ENCODE measurements at regions not wholly inside any gene's neighbourhood (a gene's known extent, or its start where the extent isn't known, plus 50 kb on each side); places are given as distances from the start of the nearest gene placed in this dataset.

DNA sequence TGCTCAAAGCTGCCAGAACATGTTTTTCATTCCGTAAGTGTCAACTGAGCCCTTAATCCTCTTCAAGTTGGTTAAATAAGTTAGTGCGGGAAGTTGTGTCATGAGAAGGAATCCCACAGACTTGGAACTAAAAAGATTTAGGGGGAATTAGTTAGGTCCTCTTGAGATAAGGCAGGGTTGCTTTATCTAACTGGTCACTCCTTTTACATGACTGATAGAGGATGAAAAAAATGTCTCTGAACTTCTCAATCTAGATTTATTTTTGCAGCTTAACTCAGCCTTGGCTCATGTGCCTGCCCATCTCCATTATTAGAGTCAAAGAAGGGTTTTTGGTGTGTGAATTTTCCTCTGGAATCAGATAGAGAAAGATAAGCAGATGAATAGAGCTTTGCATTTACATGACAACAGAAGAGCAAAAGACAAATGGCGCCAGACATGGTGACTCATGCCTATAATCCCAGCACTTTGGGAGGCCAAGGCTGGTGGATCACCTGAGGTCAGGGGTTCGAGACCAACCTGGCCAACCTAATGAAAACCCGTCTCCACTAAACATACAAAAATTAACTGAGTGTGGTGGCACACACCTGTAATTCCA is 882.9 kb downstream of the RPA4 start:
- DNase-seq, result no peak

DNA sequence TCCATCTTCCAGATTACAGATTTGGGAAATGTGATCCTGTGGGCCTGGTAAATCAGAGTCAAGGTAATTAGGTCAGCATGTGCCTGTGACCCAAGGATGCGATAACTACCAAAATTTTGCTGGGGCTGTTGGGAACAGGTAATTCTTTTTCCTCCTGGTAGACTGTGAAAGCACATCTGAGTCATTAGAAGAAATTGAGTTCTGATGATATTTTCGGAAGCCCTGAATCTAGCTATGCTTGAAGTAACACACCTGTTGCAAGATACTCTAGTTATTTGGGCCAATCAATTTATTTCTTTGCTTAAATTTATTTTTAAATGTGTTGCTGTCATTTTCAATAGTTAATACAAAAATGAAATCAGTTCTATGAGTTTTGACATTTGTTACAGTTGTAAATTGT is 903.6 kb downstream of the RPA4 start:
- DNase-seq, result no peak

DNA sequence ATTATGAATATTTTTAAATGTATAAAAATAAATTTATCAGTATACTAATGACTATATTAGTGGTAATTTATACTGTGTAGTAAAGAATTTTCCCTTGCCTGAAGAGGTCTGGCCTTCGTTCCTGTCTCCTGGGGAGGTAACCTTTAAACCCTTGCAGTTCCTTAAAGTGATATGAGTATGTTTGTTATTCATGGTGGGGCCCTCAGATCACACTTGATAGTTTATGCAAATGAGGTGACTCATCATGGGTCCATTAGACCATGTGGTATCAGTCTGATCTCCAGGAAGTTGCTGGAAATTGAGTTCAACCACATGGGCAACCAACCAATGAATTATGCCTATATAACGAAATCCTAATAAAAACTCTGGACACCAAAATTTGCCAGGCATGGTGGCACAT is 904.1 kb downstream of the RPA4 start:
- DNase-seq, result no peak

DNA sequence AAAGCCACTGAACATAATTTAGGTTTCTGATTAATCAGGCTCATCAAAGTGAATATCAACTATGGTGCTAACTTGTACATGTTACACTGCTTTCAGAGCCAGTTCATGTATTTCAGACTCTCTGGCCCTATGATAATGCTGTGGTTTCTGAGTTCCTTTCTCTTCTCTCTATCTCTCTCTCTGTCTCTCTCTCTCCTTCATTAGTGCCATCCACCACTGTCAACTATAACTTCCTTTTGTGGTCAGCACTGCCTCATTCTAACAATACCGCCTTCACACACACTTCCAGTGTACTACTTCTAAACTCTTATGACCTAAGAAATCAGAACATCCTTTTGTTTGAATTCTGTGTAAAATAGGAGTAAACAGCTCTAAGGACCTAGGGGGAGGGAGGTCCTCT is 907.1 kb downstream of the RPA4 start:
- no peak for DNase-seq

DNA sequence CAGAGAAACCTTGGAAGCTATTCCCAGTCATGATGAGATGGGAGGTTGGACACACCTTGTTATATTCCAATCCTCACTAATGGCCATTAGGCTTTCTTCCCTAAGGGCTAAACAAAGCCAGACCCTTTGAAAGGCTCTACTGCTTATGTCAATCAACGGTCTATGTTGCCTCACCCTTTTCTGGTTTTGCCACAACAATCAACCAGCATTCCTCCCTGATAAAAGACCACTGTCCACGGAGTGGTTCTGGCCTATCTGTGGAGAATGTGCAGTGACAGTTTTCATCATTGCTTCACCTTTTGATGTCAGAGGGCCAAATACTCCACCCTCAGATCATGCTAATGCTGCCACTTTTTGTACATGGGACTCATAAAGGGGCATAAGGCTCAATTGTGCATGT is 913.4 kb downstream of the RPA4 start:
- no peak for DNase-seq

DNA sequence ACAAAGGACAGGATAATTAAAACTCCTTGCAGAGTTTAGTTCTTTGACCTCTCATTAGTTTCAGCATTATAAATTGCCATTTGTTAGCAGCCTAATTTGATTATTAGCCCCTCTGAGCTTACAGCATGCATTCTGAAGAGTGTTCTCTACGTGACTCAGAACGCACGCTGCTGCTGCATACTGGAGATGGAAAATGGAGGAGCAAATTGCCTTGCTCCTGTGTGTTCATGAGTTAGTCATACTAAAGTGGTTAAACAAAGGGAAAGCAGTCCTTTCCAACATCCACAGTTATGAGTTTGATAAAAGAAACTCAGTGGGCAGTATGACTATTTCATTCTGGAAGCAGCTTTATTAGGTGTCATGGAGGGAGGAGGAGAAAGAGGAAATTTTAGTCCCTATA is 922.5 kb downstream of the RPA4 start:
- DNase-seq, result no peak

DNA sequence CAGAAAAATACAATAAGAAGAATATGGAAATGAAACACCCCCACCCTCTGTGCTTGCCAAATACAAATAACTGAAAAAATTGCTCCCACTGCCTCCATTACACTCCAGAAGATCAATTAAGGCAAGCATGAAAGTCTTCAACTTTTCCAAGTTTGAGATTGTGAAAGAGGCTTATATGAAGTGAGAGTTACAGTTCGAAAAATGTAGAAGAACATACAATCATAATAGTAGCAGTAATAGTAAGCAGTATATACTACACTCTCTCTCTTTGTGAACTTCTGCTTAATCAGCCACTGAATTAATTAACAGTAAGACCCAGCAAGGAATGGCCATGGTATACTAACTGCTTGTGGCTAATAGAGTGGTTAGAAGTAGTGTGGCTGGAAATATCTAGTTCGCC is 923.2 kb downstream of the RPA4 start:
- no peak for DNase-seq

DNA sequence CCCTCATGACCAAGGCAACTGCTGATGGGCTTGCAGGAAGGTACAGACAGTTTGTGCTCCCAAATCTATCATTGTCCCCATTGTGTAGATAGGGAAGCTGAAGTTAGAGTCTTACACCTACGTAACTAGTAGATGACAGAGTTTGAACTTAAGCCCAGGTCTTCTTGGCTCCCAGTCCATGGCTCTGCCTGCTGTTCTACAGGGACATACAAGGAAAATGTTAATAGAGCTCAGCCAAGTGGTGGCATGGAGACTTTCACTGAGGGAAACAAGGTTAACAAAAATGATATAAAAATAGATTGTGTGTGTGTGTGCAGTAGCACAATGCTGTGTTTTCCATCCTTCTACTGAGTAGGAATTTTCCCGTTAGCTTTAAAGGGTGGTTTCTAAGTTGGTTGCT is 936.5 kb downstream of the RPA4 start:
- no peak for DNase-seq

DNA sequence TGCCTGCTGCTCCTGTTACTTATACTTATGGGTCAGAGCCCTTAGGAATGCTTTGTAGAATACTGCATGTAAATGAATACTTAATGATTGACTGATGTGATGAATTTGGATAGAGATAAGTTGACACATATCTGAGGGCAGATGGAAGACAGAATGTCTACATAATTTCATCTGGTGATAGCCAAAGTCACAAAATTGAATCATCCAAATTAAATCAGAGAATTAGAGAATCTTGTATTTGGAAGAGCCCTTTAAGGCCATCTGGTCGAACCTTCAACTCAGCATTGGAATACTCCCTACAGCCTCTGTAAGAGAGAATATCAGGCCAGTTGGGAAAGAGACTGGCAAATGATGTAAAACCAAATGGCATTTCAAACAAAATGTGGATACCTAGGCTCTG is 944.8 kb downstream of the RPA4 start:
- DNase-seq, result no peak

DNA sequence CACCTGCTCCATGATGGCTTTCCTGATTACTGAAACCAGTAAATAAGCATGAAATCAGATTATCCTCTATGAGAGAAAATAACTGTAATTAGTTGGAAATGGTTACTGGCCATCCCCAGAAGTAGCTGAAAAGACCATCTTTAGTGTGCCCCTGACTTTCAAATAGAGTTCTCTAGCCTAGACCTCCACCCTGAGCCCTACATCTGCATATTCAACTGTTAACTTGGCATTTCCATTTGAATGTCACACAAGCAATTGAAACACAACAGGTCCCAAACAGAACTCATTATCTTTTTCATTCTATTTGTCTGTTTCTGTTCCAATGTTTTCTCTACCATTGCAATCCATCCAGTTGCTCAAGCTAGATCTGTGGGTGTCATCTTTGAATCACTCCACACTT is 952.3 kb downstream of the RPA4 start:
- DNase-seq, result no peak

DNA sequence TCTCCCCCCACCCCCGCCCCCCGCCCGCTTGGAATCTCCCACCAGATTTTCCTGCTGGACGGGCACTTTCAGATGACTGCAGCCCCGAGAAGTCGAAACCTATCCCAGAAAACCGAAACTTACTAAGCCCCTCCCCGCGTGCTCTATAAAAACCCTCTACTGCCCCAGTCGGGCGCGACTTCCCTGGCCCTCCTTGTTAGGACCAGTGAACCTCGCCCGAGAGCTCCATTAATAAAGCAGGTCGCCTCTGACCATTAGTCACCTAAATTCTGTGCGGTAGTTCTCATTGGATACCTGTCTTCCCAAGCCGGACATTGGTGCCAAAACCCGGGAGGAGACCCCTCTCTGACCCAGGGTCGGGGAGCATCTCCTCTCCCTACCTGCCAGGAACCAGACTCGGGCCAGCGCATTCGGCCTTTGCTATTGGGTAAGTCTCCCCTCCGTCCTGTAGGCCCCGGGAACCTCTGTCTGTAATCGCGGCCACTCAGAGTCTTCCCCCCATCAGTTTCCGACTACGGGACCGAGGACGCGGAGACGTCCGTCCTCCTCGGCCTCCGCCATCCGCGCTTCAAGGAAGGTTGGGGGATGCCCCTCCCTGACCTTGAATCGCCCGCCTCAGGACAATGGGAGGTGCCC is 958.0 kb downstream of the RPA4 start:
- no peak for DNase-seq

DNA sequence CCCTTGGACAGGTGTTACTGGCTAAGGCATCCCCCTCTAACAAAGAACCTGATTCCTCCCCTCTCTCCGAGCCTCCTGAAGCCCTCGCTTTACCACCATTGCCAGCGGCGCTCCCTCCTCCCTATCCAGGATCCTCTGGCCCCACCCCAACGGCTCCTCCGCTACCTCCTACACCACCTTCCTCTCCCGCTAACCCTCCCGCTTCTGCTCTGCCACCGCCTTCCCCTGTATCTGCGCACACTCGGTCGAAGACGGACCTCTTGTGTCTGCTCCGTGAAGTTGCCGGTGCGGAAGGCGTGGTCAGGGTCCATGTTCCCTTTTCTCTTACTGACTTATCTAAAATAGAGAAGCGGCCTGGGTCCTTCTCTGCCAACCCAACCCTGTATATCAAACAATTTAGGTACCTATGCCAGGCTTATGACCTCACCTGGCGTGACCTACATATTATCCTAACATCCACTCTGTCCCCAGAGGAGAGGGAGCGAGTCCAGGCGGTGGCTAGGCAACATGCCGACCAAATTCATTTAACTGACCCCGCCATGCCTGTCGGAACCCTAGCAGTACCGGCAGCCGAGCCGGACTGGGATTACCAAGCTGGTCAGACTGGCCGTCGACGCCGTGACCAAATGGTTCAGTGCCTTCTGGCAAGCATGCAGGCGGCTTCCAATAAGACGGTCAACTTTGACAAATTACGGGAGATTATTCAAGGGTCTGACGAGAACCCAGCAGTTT is 958.9 kb downstream of the RPA4 start:
- no peak for DNase-seq

DNA sequence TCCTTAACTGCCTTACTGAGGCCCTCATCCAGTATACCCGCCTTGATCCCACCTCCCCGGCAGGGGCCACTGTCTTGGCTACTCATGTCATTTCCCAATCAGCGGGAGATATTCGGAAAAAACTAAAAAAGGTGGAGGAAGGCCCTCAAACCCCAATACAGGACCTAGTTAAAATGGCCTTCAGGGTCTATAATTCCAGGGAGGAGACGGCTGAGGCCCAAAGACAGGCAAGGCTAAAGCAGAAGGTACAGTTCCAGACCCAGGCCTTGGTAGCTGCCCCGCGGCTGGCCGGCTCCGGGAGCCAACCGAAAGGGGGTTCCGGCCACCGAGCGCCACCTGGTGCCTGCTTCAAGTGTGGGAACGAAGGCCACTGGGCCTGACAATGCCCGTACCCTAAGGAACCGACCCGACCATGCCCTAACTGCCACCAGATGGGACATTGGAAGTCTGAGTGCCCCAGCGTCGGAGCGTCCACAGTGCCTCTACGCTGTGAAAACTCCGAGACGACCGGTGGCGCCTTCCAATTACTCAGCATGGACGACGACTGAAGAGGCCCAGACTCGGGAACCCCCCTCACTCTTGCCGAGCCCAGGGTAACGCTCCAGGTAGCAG is 959.6 kb downstream of the RPA4 start:
- DNase-seq, result no peak

DNA sequence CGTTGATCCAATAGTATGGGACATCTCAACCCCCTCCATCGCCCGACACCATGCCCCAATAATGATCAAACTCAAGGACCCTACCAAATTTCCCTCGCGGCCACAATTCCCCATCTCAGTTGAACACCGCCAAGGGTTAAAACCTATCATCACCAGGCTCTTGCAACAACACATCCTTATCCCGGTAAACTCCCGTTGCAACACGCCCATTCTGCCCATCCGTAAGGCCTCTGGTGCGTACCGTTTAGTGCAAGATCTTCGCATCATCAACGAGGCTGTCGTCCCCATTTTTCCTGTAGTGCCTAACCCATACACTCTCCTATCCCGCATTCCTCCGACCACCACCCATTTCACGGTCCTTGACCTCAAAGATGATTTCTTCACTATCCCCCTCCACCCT is 960.5 kb downstream of the RPA4 start:
- DNase-seq, result no peak

DNA sequence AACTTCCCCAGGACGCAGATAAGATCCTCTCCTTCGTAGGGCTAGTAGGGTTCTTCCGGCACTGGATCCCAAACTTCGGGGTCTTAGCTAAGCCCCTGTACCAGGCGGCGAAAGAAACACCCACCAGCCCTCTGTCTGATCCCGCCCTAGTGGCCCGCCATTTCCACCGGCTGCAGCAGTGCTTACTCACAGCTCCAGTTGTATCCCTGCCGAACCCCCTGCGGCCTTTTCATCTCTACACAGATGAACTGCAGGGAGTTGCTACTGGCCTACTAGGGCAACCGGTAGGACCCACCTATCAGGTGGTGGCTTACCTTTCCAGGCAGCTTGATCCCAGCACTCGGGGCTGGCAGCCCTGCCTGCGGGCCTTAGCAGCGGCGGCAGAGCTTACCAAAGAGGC is 961.2 kb downstream of the RPA4 start:
- no peak for DNase-seq

DNA sequence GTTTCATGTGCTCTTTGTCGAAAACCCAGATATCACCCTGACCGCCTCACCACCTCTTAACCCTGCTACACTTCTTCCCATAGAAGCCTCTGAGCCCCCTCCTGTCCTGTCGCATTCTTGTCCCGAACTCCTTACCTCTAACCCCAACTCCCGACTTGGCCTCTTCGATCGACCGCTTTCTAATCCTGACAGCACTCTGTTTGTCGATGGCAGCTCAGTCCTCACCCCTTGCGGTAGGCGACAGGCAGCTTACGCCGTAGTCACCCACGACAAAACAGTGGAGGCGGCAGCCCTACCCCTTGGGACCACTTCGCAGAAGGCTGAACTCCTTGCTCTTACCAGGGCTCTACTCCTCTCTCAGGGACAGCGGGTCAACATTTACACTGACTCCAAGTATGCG is 961.7 kb downstream of the RPA4 start:
- no peak for DNase-seq

DNA sequence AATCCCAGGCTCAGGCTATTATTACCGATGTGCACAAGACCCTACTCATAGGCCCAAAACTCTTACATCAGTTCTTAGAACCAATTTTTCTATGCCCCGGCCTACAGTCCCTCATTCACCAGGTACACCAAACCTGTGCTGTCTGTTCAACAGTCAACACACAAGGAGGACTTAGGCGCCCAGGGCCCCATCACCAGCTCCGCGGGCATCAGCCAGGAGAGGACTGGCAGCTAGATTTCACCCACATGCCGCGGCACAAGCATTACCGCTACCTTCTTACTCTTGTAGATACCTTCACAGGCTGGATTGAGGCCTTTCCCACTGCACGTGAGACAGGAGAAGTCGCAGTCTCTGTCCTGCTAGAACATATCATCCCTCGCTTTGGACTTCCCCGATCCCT is 962.5 kb downstream of the RPA4 start:
- no peak for DNase-seq

DNA sequence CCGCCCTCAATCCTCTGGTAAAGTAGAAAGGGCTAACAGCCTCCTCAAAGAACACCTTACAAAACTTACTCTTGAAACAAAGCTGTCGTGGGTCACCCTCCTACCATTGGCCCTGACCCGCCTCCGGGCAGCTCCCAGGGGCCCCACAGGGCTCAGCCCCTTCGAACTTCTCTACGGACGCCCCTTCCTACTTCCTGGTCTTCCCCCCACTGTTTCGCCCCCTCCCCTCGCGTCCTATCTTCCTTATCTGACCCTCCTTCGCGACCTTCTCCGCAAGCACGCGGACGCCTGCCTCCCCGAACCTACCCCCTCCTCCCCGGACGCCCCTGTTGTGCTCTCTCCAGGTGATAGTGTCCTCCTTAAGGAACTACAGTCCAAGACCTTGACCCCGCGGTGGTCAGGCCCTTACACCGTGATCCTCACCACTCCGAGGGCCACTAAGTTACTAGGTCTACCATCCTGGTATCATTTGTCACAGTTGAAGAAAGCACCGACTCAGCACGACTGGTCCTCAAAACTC is 963.1 kb downstream of the RPA4 start:
- DNase-seq, result no peak

DNA sequence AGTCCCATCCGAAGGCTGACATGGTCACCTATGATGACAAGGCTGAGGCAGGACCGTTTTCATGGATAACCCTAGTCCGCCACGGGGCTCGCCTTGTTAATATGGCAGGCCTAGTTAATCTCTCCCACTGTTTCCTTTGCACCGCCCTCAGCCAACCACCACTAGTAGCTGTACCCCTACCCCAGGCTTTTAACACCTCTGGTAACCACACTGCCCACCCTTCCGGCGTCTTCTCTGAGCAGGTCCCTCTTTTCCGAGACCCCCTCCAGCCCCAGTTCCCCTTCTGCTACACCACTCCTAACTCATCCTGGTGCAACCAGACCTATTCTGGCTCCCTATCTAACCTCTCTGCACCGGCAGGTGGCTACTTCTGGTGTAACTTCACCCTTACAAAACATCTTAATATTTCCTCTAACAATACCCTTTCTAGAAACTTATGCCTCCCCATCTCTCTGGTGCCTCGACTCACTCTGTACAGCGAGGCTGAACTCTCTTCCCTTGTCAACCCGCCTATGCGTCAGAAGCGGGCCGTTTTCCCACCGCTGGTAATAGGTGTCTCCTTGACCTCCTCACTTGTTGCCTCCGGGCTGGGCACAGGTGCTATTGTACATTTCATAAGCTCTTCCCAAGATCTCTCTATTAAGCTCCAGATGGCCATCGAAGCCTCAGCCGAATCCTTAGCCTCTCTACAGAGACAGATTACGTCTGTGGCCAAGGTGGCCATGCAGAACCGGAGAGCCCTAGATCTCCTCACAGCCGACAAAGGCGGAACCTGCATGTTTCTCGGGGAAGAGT is 964.4 kb downstream of the RPA4 start:
- no peak for DNase-seq

DNA sequence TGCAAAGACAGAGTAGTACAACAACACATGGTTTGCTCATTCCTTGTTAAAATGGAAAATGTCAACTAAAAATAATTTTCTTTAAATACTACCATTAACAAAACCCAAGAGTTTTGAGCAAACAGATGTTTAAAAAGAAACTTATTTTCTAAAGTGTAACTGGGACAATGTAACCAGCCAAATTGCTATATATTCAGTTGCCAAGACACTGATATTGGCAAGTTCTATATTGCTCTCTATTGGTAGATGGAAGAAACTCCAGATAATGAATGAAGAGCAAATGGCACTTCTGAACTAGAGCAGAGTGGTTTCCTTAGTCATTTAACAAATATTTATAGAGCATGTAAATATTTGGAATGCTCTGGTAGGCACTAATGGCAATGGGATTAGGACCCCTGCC is 966.2 kb downstream of the RPA4 start:
- peak; percentile 29 for DNase-seq

DNA sequence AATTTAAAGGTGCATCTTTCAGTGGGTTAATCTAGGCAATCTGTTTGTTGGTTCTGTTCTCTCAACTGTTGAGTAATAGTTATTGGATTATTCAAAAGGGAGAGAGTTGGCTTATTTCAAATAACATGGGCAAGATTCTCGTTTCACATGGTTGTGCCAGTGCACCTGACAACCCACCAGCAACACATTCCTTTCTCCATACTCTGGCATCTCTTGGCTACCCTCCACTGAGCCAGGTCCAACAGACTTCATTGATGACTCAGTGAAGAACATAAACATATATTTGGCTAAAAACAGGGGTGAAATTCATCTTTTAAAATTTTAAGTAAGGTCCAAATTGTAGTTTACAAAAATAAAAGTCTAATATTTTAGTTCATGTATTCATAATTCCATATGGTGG is 967.2 kb downstream of the RPA4 start:
- no peak for DNase-seq

DNA sequence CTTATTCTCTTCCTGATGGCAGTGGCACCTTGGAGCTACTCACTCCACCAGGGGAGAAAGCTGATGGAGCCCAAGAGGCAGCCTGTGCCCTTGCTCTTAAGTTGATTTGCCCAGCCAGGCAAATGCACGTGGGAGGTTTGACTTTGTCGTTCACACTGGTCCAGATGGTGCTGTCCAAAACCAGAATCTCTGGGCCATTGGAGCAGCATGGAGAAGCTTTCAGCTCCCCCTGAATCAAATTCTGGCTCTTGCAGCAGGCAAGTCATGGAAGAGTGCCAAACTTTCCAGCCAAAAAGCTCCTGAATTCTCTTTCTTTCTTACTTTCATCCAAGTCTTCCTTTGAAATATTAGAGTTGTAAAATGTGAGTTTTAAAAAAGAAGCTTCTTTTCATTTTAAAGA is 970.4 kb downstream of the RPA4 start:
- DNase-seq, result peak; percentile 31

All from muscle of arm (tissue), 1 donor.